ENCODE measurements at regions not wholly inside any gene's neighbourhood (a gene's known extent, or its start where the extent isn't known, plus 50 kb on each side); places are given as distances from the start of the nearest gene placed in this dataset.

DNA sequence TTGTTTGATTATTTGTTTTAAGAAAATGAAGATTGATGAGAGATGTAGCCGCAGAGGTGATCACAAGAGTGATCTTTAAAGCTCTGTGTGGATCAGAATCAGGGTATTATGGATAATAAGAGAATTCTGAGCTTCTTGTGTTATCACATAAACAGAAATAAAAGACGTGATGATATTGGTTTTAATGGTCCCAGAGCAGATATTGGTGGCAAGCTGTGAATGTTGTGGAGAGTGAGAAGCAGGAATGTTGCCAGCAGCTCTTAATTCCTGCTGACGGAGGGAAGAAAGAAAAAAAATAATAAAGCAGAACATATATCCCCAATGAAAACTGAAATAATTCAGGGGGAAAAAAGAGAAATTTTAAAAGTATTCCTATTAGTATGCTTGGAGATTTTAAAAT, 1015.9 kb downstream of the PCDH18 start:
- ChIA-PET CTCF (no interaction called here), POLR2A (no interaction called here)
- no peaks in the 10 kb centered on the region for H3K36me3 ChIP-seq (replicated peaks in 1 of 2; ENCODE audit: control extremely low read depth in 1 of 2, control insufficient read depth in 1 of 2, extremely low read depth in 1 of 2, insufficient read depth in 2 of 2, low read length in 1 of 2)
- ATAC-seq (ENCODE audit: low read depth) (no peak), DNase-seq (no peak)
- H3K79me2 ChIP-seq (ENCODE audit: control insufficient read depth, insufficient read depth, low read length), result no peaks in the 10 kb centered on the region
- no peak overlapping the region for H3K4me3 Mint-ChIP-seq
- no peaks in the 10 kb centered on the region for H3K27me3 Mint-ChIP-seq
- no peaks in the 10 kb centered on the region for H3K4me1 ChIP-seq (ENCODE audit: control insufficient read depth in 2 of 2, insufficient read depth in 2 of 2, low read length in 2 of 2)
- no peaks in the 10 kb centered on the region for H3K9me3 Mint-ChIP-seq (ENCODE audit: insufficient read depth)
- no peaks in the 10 kb centered on the region for H3K27me3 ChIP-seq (replicated peaks in 1 of 4; ENCODE audit: control extremely low read depth in 1 of 4, control insufficient read depth in 3 of 4, insufficient read depth in 4 of 4, low read length in 3 of 4)
- no peak overlapping the region for H3K4me2 ChIP-seq (replicated peaks; ENCODE audit: low read depth, low read length, poor library complexity, severe bottlenecking)
- no peak overlapping the region for H3K9ac ChIP-seq (ENCODE audit: low read length)
- H3K27ac ChIP-seq (ENCODE audit: low read length in 2 of 2), result no peak overlapping the region
- H4K20me1 ChIP-seq (ENCODE audit: control insufficient read depth, insufficient read depth, low read length, poor library complexity, severe bottlenecking), result no peaks in the 10 kb centered on the region
- TF ChIP-seq EZH2 (IDR thresholded peaks at IDR 0.05; ENCODE audit: borderline replicate concordance, insufficient read depth, low read depth, low read length, poor library complexity, severe bottlenecking), result no peak
- TF ChIP-seq, protein P1, sequence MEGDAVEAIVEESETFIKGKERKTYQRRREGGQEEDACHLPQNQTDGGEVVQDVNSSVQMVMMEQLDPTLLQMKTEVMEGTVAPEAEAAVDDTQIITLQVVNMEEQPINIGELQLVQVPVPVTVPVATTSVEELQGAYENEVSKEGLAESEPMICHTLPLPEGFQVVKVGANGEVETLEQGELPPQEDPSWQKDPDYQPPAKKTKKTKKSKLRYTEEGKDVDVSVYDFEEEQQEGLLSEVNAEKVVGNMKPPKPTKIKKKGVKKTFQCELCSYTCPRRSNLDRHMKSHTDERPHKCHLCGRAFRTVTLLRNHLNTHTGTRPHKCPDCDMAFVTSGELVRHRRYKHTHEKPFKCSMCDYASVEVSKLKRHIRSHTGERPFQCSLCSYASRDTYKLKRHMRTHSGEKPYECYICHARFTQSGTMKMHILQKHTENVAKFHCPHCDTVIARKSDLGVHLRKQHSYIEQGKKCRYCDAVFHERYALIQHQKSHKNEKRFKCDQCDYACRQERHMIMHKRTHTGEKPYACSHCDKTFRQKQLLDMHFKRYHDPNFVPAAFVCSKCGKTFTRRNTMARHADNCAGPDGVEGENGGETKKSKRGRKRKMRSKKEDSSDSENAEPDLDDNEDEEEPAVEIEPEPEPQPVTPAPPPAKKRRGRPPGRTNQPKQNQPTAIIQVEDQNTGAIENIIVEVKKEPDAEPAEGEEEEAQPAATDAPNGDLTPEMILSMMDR (IDR thresholded peaks at IDR 0.05), result no peak
- no peaks in the 10 kb centered on the region for H3K4me1 Mint-ChIP-seq
- peaks cover 0 to 8% (median 0%) of the 10 kb centered on the region in 3 donors for H3K9me3 ChIP-seq (ENCODE audit: control extremely low read depth in 1 of 3, control insufficient read depth in 2 of 3, insufficient read depth in 1 of 3, low read length in 2 of 3)
- H3K4me3 ChIP-seq (ENCODE audit: control extremely low read depth in 1 of 5, extremely low read depth in 1 of 5, insufficient read depth in 1 of 5, low read depth in 2 of 5, low read length in 4 of 5), result no peak overlapping the region
- H2AFZ ChIP-seq (ENCODE audit: insufficient read depth, low read depth, low read length, poor library complexity, severe bottlenecking), result no peak overlapping the region
- intact Hi-C loops (cut with micrococcal nuclease), result no loop called here
- 80% methylated on average over 1 of the region's 3 CpGs for WGBS (ENCODE audit: insufficient coverage)
- no peak overlapping the region for H3K27ac Mint-ChIP-seq

DNA sequence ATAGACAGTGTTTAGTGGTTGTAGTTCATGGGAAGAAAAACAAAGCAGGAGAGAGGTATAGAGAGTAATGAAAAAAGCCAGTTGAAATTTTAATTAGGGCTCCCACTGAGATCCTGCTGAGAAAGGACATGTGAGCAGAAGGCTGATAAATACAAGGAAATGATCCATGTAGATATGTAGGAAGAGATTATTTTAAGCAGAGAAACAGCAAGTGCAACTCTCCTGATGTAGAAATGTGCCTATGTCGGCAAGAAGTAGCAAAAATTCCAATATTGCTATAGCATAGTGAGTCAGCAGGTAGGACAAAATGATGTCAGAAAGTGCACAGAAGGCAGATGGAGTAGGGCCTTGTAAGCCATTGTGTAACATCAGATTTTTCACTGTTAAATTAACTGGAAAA, 1027.3 kb downstream of the PCDH18 start:
- no peak for DNase-seq
- H3K27me3 Mint-ChIP-seq, result no peaks in the 10 kb centered on the region

More for the DNA sequence above, 1027.3 kb downstream of the PCDH18 start:
- Histone ChIP-seq H3K4me3 (ENCODE audit: control extremely low read depth in 1 of 5, extremely low read depth in 1 of 5, insufficient read depth in 1 of 5, low read depth in 2 of 5, low read length in 4 of 5) (no peak overlapping the region), H2AFZ (ENCODE audit: insufficient read depth, low read depth, low read length, poor library complexity, severe bottlenecking) (no peak overlapping the region), H3K27me3 (replicated peaks in 1 of 4; ENCODE audit: control extremely low read depth in 1 of 4, control insufficient read depth in 3 of 4, insufficient read depth in 4 of 4, low read length in 3 of 4) (no peaks in the 10 kb centered on the region), H4K20me1 (ENCODE audit: control insufficient read depth, insufficient read depth, low read length, poor library complexity, severe bottlenecking) (no peaks in the 10 kb centered on the region), H3K4me1 (ENCODE audit: control insufficient read depth in 2 of 2, insufficient read depth in 2 of 2, low read length in 2 of 2) (no peaks in the 10 kb centered on the region), H3K9ac (ENCODE audit: low read length) (no peak overlapping the region), H3K36me3 (replicated peaks in 1 of 2; ENCODE audit: control extremely low read depth in 1 of 2, control insufficient read depth in 1 of 2, extremely low read depth in 1 of 2, insufficient read depth in 2 of 2, low read length in 1 of 2) (no peaks in the 10 kb centered on the region), H3K9me3 (ENCODE audit: control extremely low read depth in 1 of 3, control insufficient read depth in 2 of 3, insufficient read depth in 1 of 3, low read length in 2 of 3) (no peaks in the 10 kb centered on the region), H3K79me2 (ENCODE audit: control insufficient read depth, insufficient read depth, low read length) (no peaks in the 10 kb centered on the region), H3K27ac (ENCODE audit: low read length in 2 of 2) (no peak overlapping the region), H3K4me2 (replicated peaks; ENCODE audit: low read depth, low read length, poor library complexity, severe bottlenecking) (no peak overlapping the region)
- peaks cover 6% of the 10 kb centered on the region for H3K9me3 Mint-ChIP-seq (ENCODE audit: insufficient read depth)
- ChIA-PET POLR2A (no interaction called here), CTCF (no interaction called here)
- TF ChIP-seq EZH2 (IDR thresholded peaks at IDR 0.05; ENCODE audit: borderline replicate concordance, insufficient read depth, low read depth, low read length, poor library complexity, severe bottlenecking), result no peak
- no peak for ATAC-seq (ENCODE audit: low read depth)
- H3K27ac Mint-ChIP-seq, result no peak overlapping the region
- intact Hi-C loops (cut with micrococcal nuclease), result no loop called here
- no peaks in the 10 kb centered on the region for H3K4me1 Mint-ChIP-seq
- WGBS (ENCODE audit: insufficient coverage), result no CpG with 5 or more reads among the region's 1 CpG
- H3K4me3 Mint-ChIP-seq, result no peak overlapping the region
